ENCODE measurements at regions not wholly inside any gene's neighbourhood (a gene's known extent, or its start where the extent isn't known, plus 50 kb on each side); places are given as distances from the start of the nearest gene placed in this dataset.

GRCh38 chrX:42434458-42435166 is 343.4 kb downstream of the PPP1R2C start:
- TF ChIP-seq SPI1 (IDR thresholded peaks at IDR 0.05; ENCODE audit: borderline replicate concordance, low read depth) (no peak), GABPA (IDR thresholded peaks at IDR 0.05; ENCODE audit: low read depth) (no peak), POLR2AphosphoS5 (IDR thresholded peaks at IDR 0.05; ENCODE audit: low read depth) (no peak), REST (IDR thresholded peaks at IDR 0.05; ENCODE audit: insufficient replicate concordance, low read depth) (no peak)
- TF ChIP-seq, protein P1, sequence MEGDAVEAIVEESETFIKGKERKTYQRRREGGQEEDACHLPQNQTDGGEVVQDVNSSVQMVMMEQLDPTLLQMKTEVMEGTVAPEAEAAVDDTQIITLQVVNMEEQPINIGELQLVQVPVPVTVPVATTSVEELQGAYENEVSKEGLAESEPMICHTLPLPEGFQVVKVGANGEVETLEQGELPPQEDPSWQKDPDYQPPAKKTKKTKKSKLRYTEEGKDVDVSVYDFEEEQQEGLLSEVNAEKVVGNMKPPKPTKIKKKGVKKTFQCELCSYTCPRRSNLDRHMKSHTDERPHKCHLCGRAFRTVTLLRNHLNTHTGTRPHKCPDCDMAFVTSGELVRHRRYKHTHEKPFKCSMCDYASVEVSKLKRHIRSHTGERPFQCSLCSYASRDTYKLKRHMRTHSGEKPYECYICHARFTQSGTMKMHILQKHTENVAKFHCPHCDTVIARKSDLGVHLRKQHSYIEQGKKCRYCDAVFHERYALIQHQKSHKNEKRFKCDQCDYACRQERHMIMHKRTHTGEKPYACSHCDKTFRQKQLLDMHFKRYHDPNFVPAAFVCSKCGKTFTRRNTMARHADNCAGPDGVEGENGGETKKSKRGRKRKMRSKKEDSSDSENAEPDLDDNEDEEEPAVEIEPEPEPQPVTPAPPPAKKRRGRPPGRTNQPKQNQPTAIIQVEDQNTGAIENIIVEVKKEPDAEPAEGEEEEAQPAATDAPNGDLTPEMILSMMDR (IDR thresholded peaks at IDR 0.05; ENCODE audit: insufficient read depth, low read length): no peak
- Histone ChIP-seq H3K27ac (replicated peaks) (no peak overlapping the region), H3K27me3 (ENCODE audit: insufficient read depth, poor library complexity, severe bottlenecking) (no peaks in the 10 kb centered on the region), H3K4me3 (replicated peaks; ENCODE audit: insufficient read depth, low read length) (no peak overlapping the region)
- DNase-seq (ENCODE audit: low read depth in 1 of 2, low spot score in 1 of 2): no peak

DNA sequence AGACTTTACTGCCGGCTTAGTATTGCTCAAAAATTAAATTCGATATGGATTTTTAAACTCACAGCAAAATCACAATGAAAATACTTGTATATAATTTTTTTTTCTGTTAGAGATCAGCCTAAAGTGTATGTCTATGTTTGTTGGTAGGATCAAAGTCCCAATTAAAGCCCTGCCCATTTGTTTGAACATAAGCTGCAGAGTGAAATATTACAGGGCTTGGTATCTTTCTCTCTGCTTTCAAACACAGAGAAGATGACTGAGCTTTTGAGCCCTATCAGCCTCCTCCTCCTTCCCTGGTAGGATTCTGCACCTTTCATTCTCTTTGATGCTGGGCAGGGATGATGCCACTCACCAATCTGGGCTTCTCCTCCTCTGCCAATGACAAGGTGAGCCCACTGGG is 345.4 kb downstream of the PPP1R2C start:
- TF ChIP-seq, protein P1 (IDR thresholded peaks at IDR 0.05; ENCODE audit: insufficient read depth, low read length): no peak
- TF ChIP-seq SPI1 (IDR thresholded peaks at IDR 0.05; ENCODE audit: borderline replicate concordance, low read depth) (no peak), REST (IDR thresholded peaks at IDR 0.05; ENCODE audit: insufficient replicate concordance, low read depth) (no peak)
- no peak overlapping the region for H3K4me3 ChIP-seq (replicated peaks; ENCODE audit: insufficient read depth, low read length)
- no peak for DNase-seq (ENCODE audit: low read depth in 1 of 2, low spot score in 1 of 2)
- no peak overlapping the region for H3K27ac ChIP-seq (replicated peaks)
- H3K27me3 ChIP-seq (ENCODE audit: insufficient read depth, poor library complexity, severe bottlenecking): no peaks in the 10 kb centered on the region

DNA sequence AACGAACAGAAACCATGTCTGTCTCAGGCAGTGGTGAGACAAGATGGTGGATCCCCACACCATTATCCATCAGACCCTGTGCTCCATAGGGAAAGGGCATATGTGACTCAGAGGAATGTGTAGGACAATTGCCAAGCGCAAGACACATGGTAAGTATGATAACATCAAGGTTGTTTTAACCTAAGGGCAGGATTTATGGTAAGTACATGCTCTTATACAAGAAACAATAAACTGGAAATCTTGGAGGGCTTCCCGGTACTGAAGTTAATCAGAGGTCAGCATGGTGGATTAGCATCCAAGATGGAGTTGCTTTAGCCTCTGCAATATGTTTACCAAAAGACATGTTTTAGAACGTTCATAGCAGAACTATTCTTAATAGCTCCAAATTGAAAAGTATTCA is 355.0 kb downstream of the PPP1R2C start:
- TF ChIP-seq GABPA (IDR thresholded peaks at IDR 0.05; ENCODE audit: low read depth) (no peak), REST (IDR thresholded peaks at IDR 0.05; ENCODE audit: insufficient replicate concordance, low read depth) (no peak), POLR2AphosphoS5 (IDR thresholded peaks at IDR 0.05; ENCODE audit: low read depth) (no peak), SPI1 (IDR thresholded peaks at IDR 0.05; ENCODE audit: borderline replicate concordance, low read depth) (no peak)
- TF ChIP-seq, protein P1 (IDR thresholded peaks at IDR 0.05; ENCODE audit: insufficient read depth, low read length): no peak
- Histone ChIP-seq H3K27me3 (ENCODE audit: insufficient read depth, poor library complexity, severe bottlenecking) (no peaks in the 10 kb centered on the region), H3K27ac (replicated peaks) (no peak overlapping the region), H3K4me3 (replicated peaks; ENCODE audit: insufficient read depth, low read length) (no peak overlapping the region)
- no peak for DNase-seq (ENCODE audit: low read depth in 1 of 2, low spot score in 1 of 2)
